ENCODE measurements at regions not wholly inside any gene's neighbourhood (a gene's known extent, or its start where the extent isn't known, plus 50 kb on each side); places are given as distances from the start of the nearest gene placed in this dataset.
"Not testable (repeated sequence)": the region's sequence is repeated elsewhere in the genome, so short reads cannot be mapped to it uniquely, and the experiment has no call there.

DNA sequence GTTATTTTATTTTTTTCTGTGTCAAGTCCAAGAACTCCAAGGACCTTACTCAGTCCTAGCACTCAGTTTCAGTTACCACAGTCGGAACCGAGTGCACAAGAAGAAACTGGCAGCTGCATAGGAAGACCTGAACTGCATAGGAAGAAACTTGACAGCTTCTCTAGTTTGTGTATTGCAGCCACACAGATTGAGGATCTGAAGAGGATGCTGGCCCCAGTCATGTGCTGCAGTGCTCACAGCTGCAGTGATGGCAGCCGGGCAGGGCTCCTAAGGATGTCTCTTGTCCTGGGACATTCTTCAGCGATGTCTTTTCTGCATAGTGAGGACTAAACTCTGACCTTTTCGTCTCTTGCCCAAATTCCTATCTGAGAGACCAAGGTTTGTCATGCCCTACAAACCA lies 261.2 kb downstream of the STIM2 start:
- DNase-seq (ENCODE audit: low spot score) = no peak

DNA sequence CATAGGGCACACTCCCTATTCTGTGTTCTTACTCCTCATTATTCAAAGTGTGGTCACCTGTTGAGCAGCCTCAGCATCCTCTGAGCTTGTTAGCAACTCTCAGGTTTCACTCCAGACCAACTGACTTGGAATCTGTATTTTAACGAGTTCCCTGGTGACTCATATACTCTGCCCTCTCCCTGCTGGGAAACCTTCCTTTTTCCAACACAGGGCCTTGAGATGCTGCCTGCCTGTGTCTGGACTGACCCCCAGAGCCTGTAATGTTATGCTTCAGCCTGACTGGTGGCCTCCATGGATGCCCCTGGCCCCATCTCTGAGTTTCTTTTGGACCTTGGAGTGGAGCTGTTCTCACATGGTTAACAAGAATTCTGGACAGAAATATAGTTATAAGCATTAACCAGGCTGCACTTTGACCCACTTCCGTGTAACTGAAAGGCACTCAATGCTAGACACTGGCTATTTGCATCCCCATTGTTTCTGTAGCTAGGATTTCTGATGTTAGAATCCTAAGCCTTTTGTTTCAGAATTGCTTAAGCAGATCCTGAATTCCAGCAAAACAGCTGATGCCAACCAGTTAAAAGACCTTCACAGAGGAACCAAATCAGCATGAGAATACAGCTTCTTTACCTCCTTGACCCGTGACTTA lies 262.6 kb downstream of the STIM2 start:
- DNase-seq (ENCODE audit: low spot score) = no peak

DNA sequence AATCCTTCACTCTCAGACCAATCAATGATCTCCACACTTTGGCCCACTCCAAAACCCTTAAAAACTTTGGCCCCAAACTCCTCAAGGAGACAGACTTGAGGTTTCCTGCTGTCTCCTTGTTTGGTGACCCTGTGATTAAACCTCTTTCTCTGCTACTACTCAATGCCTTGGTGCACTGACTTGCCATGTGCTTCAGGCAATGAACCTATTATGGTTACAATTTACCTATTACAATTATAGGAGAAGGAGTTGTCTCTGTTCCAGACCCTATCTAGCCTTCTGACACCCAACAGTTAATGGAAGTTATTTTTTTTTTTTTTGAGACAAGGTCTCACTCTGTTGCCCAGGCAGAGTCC lies 263.1 kb downstream of the STIM2 start:
- DNase-seq (ENCODE audit: low spot score) = no peak

DNA sequence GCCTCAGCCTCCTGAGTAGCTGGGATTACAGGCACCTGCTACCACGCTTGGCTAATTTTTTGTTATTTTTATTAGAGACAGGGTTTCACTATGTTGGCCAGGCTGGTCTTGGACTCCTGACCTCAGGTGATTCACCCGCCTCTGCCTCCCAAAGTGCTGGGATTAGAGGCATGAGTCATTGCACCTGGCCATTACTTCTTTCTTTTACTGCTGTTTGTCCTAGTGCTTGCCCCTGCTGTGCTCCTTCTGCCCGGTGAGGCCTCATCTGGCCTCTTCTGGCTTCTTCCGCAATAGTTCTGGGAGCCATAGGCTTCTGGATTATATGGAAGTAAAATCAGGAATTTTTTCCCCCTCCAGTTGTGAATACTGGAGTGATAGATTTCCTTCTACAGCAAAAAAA lies 266.3 kb downstream of the STIM2 start:
- DNase-seq (ENCODE audit: low spot score) = not testable (repeated sequence)

DNA sequence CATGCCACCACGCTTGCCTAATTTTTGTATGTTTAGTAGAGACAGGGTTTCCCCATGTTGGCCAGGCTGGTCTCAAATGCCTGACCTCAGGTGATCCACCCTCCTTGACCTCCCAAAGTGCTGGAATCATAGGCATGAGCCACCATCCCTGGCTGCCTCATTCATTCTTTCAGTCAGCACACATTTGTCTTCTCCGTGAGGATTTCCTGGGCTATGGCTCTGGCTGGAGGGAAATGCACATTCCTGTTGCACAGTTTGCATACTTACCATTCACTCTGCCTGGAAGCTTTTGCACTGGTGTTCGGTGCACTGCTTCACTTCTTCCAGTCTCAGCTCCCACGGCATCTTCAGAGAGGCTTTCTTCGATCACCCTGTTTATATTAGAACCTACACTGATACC lies 267.8 kb downstream of the STIM2 start:
- no peak for DNase-seq (ENCODE audit: low spot score)

DNA sequence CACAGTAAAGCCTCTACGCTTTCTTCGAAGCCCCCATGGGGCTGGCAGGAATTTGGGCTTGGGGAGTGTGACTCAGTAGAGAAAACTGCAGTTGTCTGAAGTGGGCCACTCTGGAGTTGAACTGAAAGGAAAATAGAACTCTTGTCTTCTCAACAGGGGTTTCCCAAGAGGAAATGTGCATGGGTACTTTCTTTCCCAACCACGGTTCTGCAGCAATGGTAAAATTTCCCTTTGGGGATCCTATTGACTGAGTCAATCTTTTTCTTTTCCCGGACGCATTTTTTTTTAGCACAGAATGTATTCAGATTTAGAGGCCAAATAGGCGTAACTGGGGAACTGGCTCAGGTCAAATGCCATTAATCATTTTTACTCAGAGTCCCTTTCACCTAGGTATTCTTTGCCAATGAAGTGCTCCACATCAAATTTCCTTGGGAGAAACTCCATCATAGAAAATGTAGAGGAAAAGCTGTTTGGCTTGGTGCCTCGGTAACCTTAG lies 269.3 kb downstream of the STIM2 start:
- no peak for DNase-seq (ENCODE audit: low spot score)

DNA sequence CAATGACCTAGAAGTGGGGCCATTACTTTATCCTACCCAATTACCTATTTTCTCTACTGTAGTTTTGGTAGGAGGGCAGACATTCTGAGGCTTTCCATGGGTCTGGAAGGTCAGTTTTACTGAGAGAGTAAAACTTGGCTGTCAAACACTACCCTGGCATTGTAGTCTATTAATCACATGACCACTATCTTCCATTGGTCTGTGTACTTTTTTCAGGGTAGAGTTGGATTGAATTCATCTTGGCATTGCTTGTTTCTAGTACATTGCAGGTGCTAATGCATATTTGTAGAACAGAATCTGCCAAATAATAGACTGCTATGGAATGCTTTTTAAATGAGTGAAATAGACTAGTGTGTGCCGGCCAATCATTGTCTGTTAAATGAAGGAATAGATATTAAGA lies 271.9 kb downstream of the STIM2 start:
- DNase-seq (ENCODE audit: low spot score) = no peak

DNA sequence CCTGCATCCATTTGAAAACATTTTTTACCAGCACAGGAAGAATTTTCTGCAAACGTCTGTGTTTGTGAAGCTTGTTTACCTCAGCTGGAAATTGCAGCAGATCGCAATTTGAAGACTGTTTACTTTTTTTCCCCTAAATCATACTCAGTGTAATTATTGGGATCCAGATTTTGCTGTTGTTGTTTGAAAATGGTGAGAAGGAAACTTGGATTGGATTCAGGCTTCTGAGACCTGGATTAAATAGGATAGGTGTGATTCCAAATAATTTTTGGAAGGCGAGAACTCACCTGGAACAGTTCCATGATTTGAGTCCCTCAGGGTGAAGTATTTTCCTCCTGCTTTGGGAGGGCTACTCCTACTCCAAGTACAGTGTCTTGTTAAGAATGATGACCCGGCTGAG lies 279.8 kb downstream of the STIM2 start:
- DNase-seq (ENCODE audit: low spot score) = no peak

DNA sequence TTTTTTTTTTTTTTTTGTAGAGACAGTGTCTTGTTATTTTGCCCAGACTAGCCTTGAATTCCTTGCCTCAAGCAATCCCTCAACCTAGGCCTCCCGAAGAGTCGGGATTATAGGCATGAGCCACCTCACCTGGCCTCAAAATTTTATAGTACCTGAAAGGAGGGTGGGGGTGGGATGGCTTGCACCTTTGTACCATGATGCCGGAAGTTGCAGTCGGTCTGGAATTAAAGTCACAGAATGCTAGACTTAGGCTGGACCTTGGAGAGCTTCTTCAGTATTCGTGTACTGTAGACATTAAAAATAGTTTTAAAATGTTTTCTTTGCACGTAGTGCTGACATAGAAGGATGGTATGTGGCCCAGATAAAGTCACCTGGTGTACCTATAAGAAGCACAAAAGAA lies 280.9 kb downstream of the STIM2 start:
- no peak for DNase-seq (ENCODE audit: low spot score)

DNA sequence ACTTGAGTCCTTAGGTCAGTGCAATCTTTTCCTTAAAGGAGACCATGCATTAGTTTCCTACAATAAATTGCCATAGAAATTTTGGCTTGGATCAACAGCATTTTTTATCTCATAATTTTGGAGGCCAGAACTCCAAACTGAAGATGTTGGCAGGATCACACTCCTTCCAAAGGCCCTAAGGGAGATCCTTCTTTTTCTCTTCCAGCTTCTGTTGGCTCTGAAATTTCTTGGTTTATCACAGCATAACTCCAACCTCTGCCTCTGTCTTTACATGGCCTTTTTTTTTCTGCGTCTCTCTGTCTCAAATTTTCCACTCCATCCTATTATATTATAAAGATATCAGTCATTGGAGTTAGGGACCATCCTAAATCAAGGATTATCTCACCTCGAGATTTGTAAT lies 282.2 kb downstream of the STIM2 start:
- DNase-seq (ENCODE audit: low spot score) = no peak

DNA sequence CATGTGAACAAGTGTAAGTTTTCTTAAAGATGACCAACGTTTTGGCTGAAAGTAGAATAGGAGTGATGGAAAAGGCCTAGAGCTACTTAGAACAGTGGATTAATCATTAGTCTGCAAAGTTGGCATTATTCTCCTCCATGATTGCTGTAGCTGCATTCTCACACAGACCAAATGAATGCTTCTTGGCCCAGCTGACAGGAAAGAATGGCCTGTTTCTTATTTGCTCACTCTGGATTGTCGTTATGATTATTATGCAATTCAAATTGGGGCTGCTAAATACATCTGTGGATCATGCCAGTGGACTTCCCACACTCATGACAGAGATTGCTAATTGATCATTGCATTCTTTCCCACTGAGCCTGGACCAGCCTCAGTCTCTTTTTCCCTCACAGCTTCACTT lies 285.0 kb downstream of the STIM2 start:
- DNase-seq (ENCODE audit: low spot score) = no peak

DNA sequence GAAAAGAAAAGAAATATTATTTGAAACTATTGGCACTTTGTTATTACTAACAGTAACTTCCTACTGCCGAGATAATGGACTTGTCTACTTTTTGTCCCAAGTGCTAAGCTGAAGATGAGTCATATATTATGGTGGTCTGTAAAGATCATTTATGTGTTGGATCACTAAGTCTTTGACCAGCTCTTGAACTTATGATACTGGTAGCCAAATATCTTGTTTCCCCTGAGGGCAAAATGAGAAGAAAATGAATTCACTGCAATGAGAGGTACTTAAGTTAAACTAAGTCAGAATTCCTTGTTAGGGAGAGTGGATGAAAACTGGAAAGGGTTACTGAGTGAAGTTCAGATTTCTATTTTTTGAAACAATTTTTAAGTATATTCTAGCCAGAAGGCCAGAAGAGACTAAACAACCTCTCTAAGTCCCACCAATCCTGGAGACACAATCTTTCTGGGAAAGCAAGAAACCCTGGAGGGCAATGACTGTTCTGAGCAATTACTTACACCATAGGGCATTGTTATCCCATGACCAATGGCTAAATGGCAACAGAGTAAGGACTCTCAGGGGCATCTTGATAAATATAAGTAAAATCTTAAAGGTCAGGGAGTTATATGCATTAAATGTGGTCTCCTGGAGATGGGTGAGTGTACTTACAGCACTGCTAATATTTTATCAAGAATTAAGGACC lies 287.7 kb downstream of the STIM2 start:
- DNase-seq (ENCODE audit: low spot score) = no peak

DNA sequence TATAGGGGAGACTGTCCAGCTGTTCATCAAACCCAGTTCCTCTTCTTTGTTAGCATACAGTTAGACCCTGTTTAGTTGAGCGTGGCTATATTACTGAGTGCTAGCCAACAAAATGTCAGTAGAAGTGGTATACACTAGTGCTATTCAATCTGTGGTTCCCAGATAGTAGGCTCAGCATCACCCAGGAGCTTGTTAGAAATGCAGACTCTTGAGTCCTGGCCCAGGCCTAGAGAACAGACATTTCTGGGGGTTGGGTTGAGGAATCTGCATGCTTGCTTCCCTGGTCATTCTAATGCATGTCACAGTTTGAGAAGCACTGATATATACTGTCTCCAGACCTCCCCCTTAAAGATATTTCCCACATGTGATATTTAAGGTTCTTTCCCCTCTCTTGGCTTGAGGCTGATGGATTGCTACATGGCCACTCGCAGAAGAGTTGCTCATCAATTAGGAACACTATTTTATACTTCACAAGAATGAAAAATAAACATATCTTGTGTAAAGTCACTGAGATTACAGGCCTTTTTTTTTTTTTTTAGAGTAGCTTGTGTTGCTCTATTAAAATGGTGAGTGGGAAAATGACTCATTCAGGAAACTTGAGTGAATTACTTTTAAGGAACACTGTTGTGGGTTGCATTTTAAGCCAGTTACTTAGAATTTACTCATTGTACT lies 289.0 kb downstream of the STIM2 start:
- no peak for DNase-seq (ENCODE audit: low spot score)

DNA sequence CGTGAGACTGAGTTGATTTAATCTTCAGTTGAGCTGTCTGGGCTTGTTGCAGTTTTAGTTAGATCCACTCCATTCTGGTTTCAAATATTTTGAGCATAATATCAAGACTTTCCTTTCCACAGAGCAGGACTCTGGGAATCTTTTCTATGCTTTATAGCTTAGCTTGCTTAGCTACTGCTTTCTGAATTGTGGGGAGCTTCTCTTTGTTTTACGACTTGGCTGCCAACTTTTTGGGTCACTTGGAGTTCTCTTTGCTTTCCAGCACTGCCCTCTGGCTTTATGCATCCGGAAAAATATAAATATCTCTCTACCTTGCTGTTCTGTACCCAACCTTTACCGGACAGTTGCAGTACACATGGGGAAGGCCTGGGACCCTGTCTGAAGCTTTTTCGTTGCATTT lies 292.1 kb downstream of the STIM2 start:
- DNase-seq (ENCODE audit: low spot score) = no peak

DNA sequence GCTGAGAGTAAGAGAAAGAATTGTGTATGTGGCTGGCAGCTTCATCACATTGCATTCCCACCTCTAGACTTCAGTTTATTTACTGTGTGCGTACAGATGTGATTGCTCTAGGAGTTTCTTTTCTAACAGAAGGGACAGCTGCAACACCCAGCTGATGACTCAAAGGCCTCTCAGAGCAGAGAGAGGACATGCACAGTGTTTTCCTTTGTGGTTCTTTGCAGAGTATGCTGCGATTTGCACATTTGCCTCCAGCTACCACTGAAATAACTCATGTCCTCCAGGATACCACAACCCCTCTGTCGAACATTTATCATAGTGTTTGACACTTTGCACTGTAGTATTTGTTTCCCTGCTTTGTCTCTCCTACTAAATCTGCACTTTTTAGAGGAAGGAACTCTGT lies 294.1 kb downstream of the STIM2 start:
- no peak for DNase-seq (ENCODE audit: low spot score)

DNA sequence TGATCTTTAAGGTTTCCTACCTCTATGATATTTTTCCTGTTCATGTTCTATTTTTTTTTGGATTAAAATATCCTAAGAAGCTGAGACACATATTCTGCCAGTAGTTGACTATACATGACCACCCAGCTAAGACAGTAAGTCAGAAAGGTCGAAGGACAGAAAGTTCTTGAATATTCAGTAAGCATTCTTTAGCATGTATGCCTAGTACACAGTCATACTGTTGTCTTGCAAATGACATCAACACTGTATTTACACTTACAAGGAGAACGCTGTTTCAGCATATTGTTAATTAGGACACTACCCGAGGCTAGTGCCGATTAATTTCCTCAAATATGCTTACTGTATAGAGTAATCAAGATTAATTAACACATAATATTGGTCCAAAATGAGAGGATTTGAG lies 300.6 kb downstream of the STIM2 start:
- DNase-seq (ENCODE audit: low spot score) = no peak

DNA sequence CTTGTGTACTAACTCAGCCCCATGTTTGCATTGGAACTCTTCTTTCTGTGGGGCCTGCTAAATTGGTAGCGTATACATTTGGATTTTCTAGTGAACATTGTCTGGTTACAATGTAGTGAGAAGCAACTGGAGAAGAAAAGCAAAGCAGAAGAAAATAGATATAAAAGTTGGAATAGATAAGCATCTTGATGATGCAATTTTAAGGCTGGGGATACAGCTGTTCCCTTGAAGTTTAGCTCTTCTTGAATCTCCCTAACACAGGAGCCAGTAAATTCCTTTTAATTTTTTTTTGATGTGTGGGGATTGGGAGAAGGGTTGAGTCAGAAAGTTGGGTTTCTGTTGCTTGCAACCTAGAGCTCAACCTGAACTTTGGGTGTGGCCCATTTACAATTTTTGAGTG lies 308.1 kb downstream of the STIM2 start:
- no peak for DNase-seq (ENCODE audit: low spot score)

DNA sequence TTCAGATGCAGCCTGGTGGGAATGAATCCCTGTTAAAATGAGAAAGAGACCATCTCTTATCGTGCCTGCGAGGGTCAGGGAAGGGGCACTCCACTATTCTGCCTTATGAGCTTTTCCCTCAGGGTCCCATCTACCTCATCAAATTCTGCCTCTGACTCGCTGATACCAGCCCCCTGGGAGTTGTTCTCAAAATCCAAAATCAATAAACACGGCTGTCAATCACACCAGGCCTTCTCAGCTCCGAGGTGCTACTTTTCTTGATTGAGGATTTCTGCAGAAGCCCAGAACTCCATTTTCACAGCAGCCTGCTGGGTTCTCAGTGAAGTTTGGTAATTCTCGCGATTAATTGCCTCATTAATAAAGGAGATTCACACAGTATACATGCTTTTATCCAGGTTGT lies 312.6 kb downstream of the STIM2 start:
- DNase-seq (ENCODE audit: low spot score) = no peak

DNA sequence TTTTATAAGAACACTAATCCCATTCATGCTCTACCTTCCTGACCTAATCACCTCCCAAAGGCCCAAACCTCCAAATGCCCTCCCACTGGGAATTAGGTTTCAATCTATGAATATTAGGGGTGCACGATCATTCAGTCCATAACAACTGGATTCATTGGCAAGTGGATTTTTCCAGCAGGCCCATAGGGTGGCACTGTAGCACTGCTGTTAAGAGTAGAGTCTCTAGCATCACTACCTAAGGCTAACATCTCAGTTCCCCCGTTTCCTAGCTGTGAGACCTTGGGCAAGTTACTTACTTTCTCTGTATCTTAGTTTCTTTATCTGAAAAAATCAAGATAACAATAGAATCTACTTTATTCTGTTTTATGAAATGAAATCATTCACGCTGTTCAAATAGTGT lies 315.8 kb downstream of the STIM2 start:
- DNase-seq (ENCODE audit: low spot score) = peak; percentile 21

DNA sequence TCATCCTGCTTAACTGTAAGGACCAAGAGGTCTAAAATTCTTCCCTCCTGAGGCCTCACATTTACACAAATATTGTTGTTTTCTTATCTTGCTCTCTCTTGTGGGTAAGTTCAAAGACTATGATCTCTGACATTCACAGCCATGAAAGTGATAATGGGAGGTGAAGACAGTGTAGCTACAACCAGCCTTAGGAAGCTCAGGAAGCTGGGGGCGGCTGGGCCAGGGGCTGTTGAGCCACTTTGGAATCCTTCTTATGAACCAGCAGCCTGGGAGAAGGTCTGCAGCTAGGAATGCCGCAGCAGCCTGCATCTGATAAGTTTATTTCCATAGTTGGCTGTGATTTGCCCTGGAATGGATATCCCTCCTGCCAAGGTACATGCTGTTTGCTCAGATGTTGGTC lies 316.2 kb downstream of the STIM2 start:
- no peak for DNase-seq (ENCODE audit: low spot score)

DNA sequence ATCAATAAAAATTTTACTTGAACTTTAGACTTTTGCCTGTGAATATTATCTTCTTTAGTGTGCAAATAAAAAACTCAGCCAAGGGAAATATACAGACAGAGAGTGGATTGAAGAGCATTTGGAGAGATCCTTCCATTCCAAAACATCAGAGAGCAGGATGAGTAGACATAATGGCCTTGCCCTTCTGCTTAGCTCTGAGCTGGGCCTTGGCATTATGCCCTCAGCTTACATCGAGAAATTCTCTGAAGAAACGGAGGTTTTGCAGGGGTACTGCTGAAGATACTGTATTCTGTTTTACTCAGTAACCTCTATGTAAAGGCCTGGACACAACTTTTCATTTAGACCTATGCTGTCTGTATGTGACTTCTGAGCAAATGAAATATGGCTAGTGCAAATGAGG lies 317.4 kb downstream of the STIM2 start:
- no peak for DNase-seq (ENCODE audit: low spot score)

DNA sequence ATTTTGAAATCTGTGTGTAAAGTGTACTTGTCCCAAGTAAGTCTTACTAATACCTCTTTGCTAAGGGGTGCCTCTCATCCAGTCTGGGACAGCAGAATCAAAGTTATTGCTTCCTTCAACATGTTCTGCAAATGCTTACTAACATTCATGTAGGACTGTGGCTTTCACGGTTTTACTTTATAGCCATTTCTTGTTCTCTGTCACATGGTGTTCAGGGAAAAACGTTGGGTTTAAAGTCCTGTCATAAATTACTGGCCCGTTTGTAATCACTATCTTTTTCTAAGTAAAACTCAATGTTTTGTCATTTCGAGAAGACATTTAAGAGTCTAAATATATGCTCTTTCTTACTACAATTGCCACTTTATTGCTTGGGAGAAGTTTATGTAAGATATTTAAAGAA lies 321.1 kb downstream of the STIM2 start:
- DNase-seq (ENCODE audit: low spot score) = no peak

DNA sequence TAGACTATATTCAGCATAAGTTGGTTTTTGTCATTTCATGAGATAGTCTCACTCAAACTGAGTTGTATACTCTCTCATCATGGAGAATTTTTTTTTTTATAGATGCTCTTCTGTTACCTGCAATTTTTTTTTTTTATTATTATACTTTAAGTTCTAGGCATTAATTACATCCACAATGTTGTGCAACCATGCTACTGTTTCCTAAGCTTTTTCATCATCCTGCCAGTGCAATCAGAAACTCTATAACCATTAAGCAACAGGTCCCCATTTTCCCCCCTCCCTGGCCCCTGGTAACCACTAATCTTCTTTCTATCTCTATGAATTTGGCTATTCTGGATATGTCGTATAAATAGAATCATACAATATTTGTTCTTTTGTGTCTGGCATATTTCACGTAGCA lies 321.6 kb downstream of the STIM2 start:
- DNase-seq (ENCODE audit: low spot score) = no peak
